ENCODE measurements at regions not wholly inside any gene's neighbourhood (a gene's known extent, or its start where the extent isn't known, plus 50 kb on each side); places are given as distances from the start of the nearest gene placed in this dataset.

- DNase-seq (ENCODE audit: low spot score): no peak
Measured at GRCh38 chr15:92304223-92304975, 89.3 kb upstream of the ST8SIA2 start.

GRCh38 chr15:92305343-92305742, 88.3 kb upstream of the ST8SIA2 start:
- DNase-seq (ENCODE audit: low spot score): no peak

DNA sequence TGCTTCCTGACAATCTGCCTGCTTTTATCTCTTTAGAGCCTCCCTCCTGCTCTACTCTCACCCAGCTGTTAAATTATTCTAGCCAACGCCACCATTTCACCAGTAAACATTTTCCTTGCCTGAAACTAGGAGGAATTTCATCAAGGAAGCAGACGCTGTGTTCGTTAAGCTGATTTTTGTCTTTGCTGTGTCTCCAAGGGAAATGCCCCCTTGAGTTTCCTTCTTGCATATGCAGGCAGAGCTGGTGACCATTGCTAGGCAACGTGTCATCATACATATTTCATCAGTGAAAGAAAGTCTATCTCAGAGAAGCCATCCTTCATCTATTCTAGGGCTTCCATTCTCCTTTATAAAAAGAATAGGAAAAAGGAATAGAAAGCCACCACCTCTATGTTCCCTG, 87.0 kb upstream of the ST8SIA2 start:
- no peak for DNase-seq (ENCODE audit: low spot score)

- peak; percentile 14 for DNase-seq (ENCODE audit: low spot score)
Measured at GRCh38 chr15:92315144-92315543, 78.5 kb upstream of the ST8SIA2 start.

DNA sequence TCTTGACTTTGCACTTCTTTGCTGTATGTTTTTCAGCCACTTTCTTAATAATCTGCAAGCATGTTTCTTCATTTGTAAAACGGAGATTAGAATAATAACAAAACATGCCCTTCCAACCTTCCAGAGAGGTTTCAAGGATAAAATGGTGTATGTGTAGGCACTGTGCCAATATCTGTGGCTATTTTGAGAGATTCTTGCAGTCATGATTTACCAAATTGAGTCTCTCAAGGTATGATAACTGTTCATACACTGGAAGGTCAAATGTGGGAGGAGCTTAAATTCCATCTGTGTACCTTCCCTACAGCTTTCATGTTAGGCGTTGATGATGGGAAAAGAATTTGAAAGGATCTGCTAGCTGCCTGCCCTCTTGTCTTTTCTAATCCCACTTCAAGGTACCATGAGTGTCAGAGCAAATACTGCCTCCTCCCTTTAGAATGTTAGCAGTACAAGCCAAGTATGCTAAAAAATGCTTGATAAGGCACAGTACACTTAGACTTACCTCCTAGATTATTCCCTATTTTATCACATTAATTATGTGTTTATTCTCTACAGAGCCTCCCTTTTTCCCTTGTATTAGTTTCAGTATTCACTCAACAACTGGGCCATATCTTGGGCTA, 78.0 kb upstream of the ST8SIA2 start:
- DNase-seq (ENCODE audit: low spot score): no peak

DNA sequence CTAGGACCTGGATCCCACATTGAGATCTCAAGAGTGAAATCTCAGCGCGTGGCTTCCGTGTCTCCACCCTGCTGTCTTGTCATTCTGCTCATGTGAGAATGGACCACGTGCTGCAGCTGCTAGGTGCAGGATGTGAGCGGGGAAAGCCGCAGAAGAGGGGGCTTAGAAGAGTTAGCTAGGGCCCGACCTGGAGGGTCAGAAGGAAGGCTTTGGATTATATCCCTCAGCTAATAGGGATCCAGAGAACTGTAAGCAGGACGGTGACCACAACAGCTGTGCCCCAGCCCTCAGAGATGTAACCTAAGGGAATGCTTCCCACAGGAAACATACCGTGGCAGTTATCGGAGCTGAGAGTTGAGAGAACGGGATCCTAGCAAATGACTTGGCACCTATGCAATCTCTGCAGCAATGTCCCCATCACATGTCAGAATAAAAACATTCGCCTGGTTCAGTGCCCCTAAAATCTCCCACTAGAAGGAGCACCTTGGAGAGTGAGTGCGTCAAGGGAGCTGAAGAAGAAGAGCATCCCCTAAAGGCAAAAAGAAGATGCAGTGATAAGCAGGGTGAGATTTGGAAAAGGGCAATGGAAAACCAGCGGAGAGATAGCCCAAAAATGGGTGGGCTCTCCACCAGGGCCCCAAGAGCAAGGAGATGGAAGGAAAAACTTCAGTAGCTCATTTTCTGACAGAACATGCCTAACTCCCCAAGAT, 76.9 kb upstream of the ST8SIA2 start:
- no peak for DNase-seq (ENCODE audit: low spot score)

GRCh38 chr15:92320012-92320699, 73.5 kb upstream of the ST8SIA2 start:
- no peak for DNase-seq (ENCODE audit: low spot score)

DNA sequence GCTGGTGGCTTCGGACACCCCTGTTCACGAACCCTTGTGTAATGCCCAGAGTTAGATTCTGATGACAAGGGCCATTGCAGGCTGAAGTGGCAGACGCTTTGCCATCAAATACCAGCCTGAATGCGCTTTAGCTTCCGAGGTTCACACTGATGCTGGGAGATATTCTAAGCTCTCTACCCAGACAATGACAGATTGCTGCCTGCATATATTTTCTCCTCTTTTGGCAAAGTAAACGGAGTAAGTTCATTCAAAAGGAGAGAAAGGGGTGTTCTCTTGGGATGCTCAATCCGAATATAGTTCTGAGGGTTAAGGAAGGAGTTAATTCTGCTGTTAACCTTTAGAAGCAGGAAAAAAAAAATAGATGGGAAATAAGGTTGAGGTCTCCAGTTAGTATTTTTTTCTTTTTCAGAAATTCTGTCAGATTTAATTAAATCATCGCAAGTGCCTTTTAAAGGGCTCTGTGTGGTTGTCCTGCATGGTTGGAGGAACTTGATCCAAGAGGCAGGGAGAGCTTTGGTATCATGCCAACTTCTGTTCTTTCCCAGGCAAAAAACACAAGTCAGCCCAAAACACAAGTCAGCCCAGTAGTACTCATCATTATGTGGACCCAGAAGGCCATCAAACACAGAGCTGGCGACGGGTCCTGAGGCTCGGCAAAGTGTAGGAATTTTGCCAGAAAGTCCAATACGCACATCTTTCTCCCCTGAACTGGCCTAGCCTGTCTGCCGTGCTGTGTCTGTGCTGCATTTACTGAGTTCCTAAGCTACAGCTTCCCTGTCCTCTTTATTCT, 70.9 kb upstream of the ST8SIA2 start:
- DNase-seq (ENCODE audit: low spot score): peak; percentile 61

GRCh38 chr15:92323525-92323924, 70.2 kb upstream of the ST8SIA2 start:
- peak; percentile 18 for DNase-seq (ENCODE audit: low spot score)

DNA sequence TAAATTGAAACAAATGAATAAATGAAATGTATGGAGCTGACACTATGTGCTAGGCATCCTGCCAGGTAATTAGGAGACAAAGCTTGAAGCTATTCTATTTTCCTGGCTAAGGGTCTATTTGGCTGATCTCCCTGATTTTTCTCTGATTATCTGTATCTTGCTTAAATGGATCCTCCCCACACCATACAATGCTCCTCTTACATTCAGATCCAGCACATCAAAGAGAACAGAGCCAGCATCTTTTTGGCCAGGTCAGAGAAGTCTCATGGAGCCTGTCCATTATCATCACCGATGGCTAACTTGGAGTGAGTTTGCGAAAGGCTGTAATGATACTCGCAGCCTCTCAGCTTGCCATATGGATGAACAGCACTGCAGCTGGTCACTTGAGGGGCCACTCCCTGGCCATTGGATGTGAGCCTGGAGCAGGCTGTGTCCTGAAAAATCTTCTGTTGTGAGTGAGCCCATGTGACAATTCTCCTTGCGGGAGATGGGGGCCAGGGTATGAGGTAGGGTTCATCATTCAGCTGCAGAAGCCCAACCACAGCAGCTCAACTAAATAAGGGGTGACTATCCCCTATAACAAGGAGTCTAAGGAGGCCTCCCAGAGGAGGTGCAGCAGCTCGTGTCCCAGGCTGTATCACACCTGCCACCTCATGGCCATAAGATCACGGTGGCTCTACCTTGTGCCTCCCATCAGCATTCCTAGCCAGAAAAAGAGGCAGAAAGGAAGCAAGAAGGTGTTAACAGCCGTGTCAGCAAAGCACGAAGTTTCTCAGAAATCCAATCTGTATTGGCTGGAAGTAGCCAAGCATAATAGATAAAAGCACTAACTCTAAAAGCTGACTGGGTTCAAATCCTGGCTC, 69.3 kb upstream of the ST8SIA2 start:
- peak; percentile 65 for DNase-seq (ENCODE audit: low spot score)

- no peak for DNase-seq (ENCODE audit: low spot score)
Measured at GRCh38 chr15:92326236-92326635, 67.4 kb upstream of the ST8SIA2 start.

GRCh38 chr15:92327033-92327432, 66.6 kb upstream of the ST8SIA2 start:
- no peak for DNase-seq (ENCODE audit: low spot score)

DNA sequence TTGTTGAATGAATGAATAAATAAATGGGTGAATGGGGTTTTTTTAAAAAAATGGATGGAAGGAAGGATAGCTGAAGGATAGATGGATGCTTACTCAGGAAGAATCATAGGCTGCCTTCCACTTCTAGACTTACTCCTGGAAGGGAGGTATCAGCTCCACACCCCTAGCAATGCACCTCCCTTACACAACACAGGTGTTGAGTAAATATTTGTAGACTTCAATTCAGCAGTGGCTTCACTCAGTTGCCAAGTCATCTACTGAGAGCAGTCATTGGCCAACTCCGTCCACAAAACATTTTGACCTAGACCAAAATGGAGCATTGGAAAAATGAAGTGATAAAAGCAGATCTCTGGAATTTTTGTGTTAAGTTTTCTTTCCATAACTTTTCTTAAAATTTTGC, 65.5 kb upstream of the ST8SIA2 start:
- no peak for DNase-seq (ENCODE audit: low spot score)

DNA sequence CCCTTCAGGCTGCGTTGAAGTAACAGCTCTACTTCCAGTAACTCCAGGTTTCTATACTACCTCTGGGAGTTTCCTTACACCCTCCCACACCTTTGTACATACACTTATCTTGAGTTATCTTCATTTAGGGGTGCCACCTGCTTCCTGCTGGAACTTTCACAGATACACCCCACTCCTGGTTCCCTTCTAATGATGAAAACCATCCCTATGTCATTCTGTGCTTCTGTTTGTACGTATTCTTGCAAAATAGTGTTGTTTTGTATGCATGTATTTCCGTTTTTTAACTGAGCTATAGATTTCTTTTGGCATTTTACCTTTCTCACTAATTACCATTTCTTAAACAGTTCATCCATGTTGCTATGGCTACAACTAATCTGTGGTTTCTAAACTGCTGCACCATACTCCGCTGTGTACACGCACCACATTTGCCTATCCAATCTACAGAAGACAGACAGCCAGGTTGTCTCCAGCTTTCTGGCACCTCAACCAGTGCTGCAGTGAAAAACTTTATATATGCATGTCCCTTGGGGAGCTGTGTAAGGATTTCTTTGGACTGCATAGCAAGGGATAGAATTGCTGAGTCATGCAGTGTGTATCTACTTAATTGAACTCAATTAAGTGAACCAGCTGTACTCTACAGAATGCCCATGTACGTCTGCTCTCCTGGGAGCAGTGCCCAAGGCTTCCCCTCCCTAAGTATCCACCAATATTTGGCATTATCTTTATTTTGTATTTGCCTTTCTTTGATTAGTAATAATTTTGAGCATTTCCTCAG, 61.4 kb upstream of the ST8SIA2 start:
- peak; percentile 4 for DNase-seq (ENCODE audit: low spot score)

GRCh38 chr15:92333709-92334108, 60.0 kb upstream of the ST8SIA2 start:
- DNase-seq (ENCODE audit: low spot score): no peak

GRCh38 chr15:92336419-92336987, 57.2 kb upstream of the ST8SIA2 start:
- no peak for DNase-seq (ENCODE audit: low spot score)

- no peak for DNase-seq (ENCODE audit: low spot score)
Measured at GRCh38 chr15:92339361-92339760, 54.3 kb upstream of the ST8SIA2 start.
